ENCODE measurements at regions not wholly inside any gene's neighbourhood (a gene's known extent, or its start where the extent isn't known, plus 50 kb on each side); places are given as distances from the start of the nearest gene placed in this dataset.

- H3K27me3 ChIP-seq (ENCODE audit: control insufficient read depth, insufficient read depth, low read length) = no peaks in the 10 kb centered on the region
- no peak overlapping the region for H3K4me3 ChIP-seq (ENCODE audit: low read length)
- no peaks in the 10 kb centered on the region for H3K4me1 Mint-ChIP-seq
- 87% methylated on average over 2 of the region's 2 CpGs for WGBS (ENCODE audit: insufficient coverage)
- H3K36me3 ChIP-seq (ENCODE audit: control insufficient read depth, insufficient read depth, low read length) = no peaks in the 10 kb centered on the region
- no peaks in the 10 kb centered on the region for H3K4me1 ChIP-seq (ENCODE audit: control insufficient read depth, insufficient read depth, low read length)
- DNase-seq (no peak), ATAC-seq (no peak)
- no peak for TF ChIP-seq CTCF (IDR thresholded peaks at IDR 0.05)
- no peak overlapping the region for H3K27ac ChIP-seq (ENCODE audit: low read length)
- no peak overlapping the region for H3K4me3 Mint-ChIP-seq
- peaks cover 10 to 14% of the 10 kb centered on the region in 2 donors for H3K9me3 Mint-ChIP-seq
- peaks cover 7% of the 10 kb centered on the region for H3K36me3 Mint-ChIP-seq
- no peak overlapping the region for H3K27ac Mint-ChIP-seq
- intact Hi-C loops (cut with micrococcal nuclease) = no loop called here
- peaks cover 8% of the 10 kb centered on the region for H3K9me3 ChIP-seq (ENCODE audit: control insufficient read depth, insufficient read depth, low read length)
- H3K27me3 Mint-ChIP-seq (ENCODE audit: low read depth in 2 of 2) = no peaks in the 10 kb centered on the region
These were observed 297.0 kb upstream of the FAT1 start for GRCh38 chr4:187020676-187021075.

GRCh38 chr4:187021436-187022205 is 298.0 kb upstream of the FAT1 start:
- Histone ChIP-seq H3K9me3 (ENCODE audit: control insufficient read depth, insufficient read depth, low read length) (peaks cover 11% of the 10 kb centered on the region), H3K27me3 (ENCODE audit: control insufficient read depth, insufficient read depth, low read length) (no peaks in the 10 kb centered on the region), H3K36me3 (ENCODE audit: control insufficient read depth, insufficient read depth, low read length) (no peaks in the 10 kb centered on the region), H3K4me1 (ENCODE audit: control insufficient read depth, insufficient read depth, low read length) (no peaks in the 10 kb centered on the region), H3K4me3 (ENCODE audit: low read length) (no peak overlapping the region), H3K27ac (ENCODE audit: low read length) (no peak overlapping the region)
- Mint-ChIP-seq H3K27ac (no peak overlapping the region), H3K9me3 (peaks cover 10 to 18% of the 10 kb centered on the region in 2 donors), H3K36me3 (peaks cover 7% of the 10 kb centered on the region), H3K27me3 (ENCODE audit: low read depth in 2 of 2) (no peaks in the 10 kb centered on the region), H3K4me1 (no peaks in the 10 kb centered on the region), H3K4me3 (no peak overlapping the region)
- no peak for DNase-seq
- 73% methylated on average over 4 of the region's 6 CpGs for WGBS (ENCODE audit: insufficient coverage)
- ATAC-seq = no peak
- intact Hi-C loops (cut with micrococcal nuclease) = no loop called here
- TF ChIP-seq CTCF (IDR thresholded peaks at IDR 0.05) = no peak

- Histone ChIP-seq H3K4me3 (ENCODE audit: low read length) (no peak overlapping the region), H3K36me3 (ENCODE audit: control insufficient read depth, insufficient read depth, low read length) (no peaks in the 10 kb centered on the region), H3K9me3 (ENCODE audit: control insufficient read depth, insufficient read depth, low read length) (peaks cover 13% of the 10 kb centered on the region), H3K4me1 (ENCODE audit: control insufficient read depth, insufficient read depth, low read length) (no peaks in the 10 kb centered on the region), H3K27ac (ENCODE audit: low read length) (no peak overlapping the region), H3K27me3 (ENCODE audit: control insufficient read depth, insufficient read depth, low read length) (no peaks in the 10 kb centered on the region)
- H3K27me3 Mint-ChIP-seq (ENCODE audit: low read depth in 2 of 2) = no peaks in the 10 kb centered on the region
- peaks cover 7% of the 10 kb centered on the region for H3K36me3 Mint-ChIP-seq
- H3K27ac Mint-ChIP-seq = no peak overlapping the region
- intact Hi-C loops (cut with micrococcal nuclease) = no loop called here
- no peak overlapping the region for H3K4me3 Mint-ChIP-seq
- no peak for DNase-seq
- TF ChIP-seq CTCF (IDR thresholded peaks at IDR 0.05) = no peak
- no peaks in the 10 kb centered on the region for H3K4me1 Mint-ChIP-seq
- WGBS (ENCODE audit: insufficient coverage) = 95% methylated on average over 4 of the region's 6 CpGs
- ATAC-seq = no peak
- H3K9me3 Mint-ChIP-seq = peaks cover 20 to 31% of the 10 kb centered on the region in 2 donors
These were observed 303.6 kb upstream of the FAT1 start for GRCh38 chr4:187027272-187027671.

GRCh38 chr4:187042251-187042650 is 318.6 kb upstream of the FAT1 start:
- Mint-ChIP-seq H3K36me3 (no peaks in the 10 kb centered on the region), H3K27ac (no peak overlapping the region), H3K4me3 (no peak overlapping the region), H3K9me3 (peaks cover 5 to 19% of the 10 kb centered on the region in 2 donors), H3K4me1 (no peaks in the 10 kb centered on the region), H3K27me3 (ENCODE audit: low read depth in 2 of 2) (no peaks in the 10 kb centered on the region)
- intact Hi-C loops (cut with micrococcal nuclease) = no loop called here
- no peaks in the 10 kb centered on the region for H3K27me3 ChIP-seq (ENCODE audit: control insufficient read depth, insufficient read depth, low read length)
- no peak for TF ChIP-seq CTCF (IDR thresholded peaks at IDR 0.05)
- DNase-seq (no peak), ATAC-seq (no peak)
- WGBS (ENCODE audit: insufficient coverage) = 89% methylated on average over 6 of the region's 7 CpGs
- H3K4me1 ChIP-seq (ENCODE audit: control insufficient read depth, insufficient read depth, low read length) = no peaks in the 10 kb centered on the region
- no peak overlapping the region for H3K27ac ChIP-seq (ENCODE audit: low read length)
- no peaks in the 10 kb centered on the region for H3K36me3 ChIP-seq (ENCODE audit: control insufficient read depth, insufficient read depth, low read length)
- H3K9me3 ChIP-seq (ENCODE audit: control insufficient read depth, insufficient read depth, low read length) = peaks cover 12% of the 10 kb centered on the region
- no peak overlapping the region for H3K4me3 ChIP-seq (ENCODE audit: low read length)
